HCT116 (cell line): ENCODE measurements at regions not wholly inside any gene's neighbourhood (a gene's known extent, or its start where the extent isn't known, plus 50 kb on each side); places are given as distances from the start of the nearest gene placed in this dataset.

Experiments used
- ATAC-seq: fragments of 200-7000 bp; cut with Tn5 transposase; 2 replicates; pipeline ENCODE4 v1.9.1; 2020; ENCODE audit warnings: mild to moderate bottlenecking, moderate library complexity
- BruUV-seq: library from RNA; stranded (reverse); fragments of 400-500 nt; replicated peaks from 2 replicates; lab custom pipeline; 2021; lab: Mats Ljungman, UMichigan
- CTCF ChIA-PET: fragments of 300-600 bp; sonication (Branson Sonifier 250); formaldehyde crosslinking; loops from one replicate; lab custom pipeline; 2021; ENCODE audit warnings: antibody characterized with exemption; lab: Charles Lee
- POLR2A ChIA-PET: fragments of 300-600, 350-600 bp; sonication (Branson Sonifier 250); formaldehyde crosslinking; loops from one replicate; lab custom pipeline; 2021; ENCODE audit warnings: antibody characterized with exemption; lab: Charles Lee
- RAD21 ChIA-PET, 2 experiments: fragments of 300-600 bp; sonication (Branson Sonifier 250); formaldehyde crosslinking; loops; one replicate each; lab custom pipeline; 2023; ENCODE audit warnings: low total read pairs in 2 of 2; ENCODE audit not compliant: uncharacterized antibody in 2 of 2, unreplicated experiment in 2 of 2, low non-redundant PET in 1 of 2; lab: Charles Lee
- DNase-seq: peaks from one replicate; pipeline ENCODE4 v3.0.0-alpha.2; 2010; ENCODE audit warnings: low read depth, low spot score
- H2AFZ ChIP-seq: fragments of 200-600 bp; shearing (Covaris generic), sonication (generic); 2 replicates; pipeline ENCODE4 v1.6.1; 2017; ENCODE audit warnings: low read depth, mixed run types, mixed read lengths, antibody characterized with exemption, low read length; ENCODE audit not compliant: poor library complexity, severe bottlenecking
- H3K27ac ChIP-seq: 2 replicates; pipeline ENCODE4 v1.5.1; 2012; ENCODE audit warnings: low read depth, low read length
- H3K27me3 ChIP-seq: fragments of 200-600 bp; sonication (generic); 2 replicates; pipeline ENCODE4 v1.6.1; 2016; ENCODE audit warnings: mixed run types, low read length, mixed read lengths; ENCODE audit not compliant: insufficient read depth
- H3K36me3 ChIP-seq, 2 experiments: fragments of 200-500 bp in 1 of 2; fragments of 200-600 bp in 1 of 2; sonication (Bioruptor generic) in 1 of 2; sonication (generic) in 1 of 2; 2 replicates each; pipeline versions ENCODE4 v1.5.1 to v1.6.1; 2014 to 2016; ENCODE audit warnings: low read length in 2 of 2, inconsistent platforms in 1 of 2, mixed read lengths in 1 of 2, mixed run types in 1 of 2; ENCODE audit not compliant: insufficient read depth in 2 of 2, control insufficient read depth in 1 of 2
- H3K4me1 ChIP-seq, 2 experiments: fragments of 200-600 bp in 1 of 2; sonication (generic) in 1 of 2; 2 replicates each; pipeline versions ENCODE4 v1.5.1 to v1.6.1; 2012 to 2017; ENCODE audit warnings: low read length in 2 of 2, inconsistent platforms in 1 of 2, mild to moderate bottlenecking in 1 of 2, mixed read lengths in 1 of 2, mixed run types in 1 of 2, moderate library complexity in 1 of 2; ENCODE audit not compliant: insufficient read depth in 2 of 2, control insufficient read depth in 1 of 2
- H3K4me2 ChIP-seq: fragments of 200-600 bp; sonication (generic); 2 replicates; pipeline ENCODE4 v1.6.1; 2017; ENCODE audit warnings: mixed run types, low read length, mixed read lengths
- H3K4me3 ChIP-seq, 2 experiments: fragments of 200-600 bp in 1 of 2; sonication (generic) in 1 of 2; replicated peaks in 1 of 2; 2 replicates each; pipeline ENCODE4 v1.5.1; 2011 to 2016; ENCODE audit warnings: low read length in 2 of 2, control low read depth in 1 of 2, low read depth in 1 of 2, mild to moderate bottlenecking in 1 of 2, mixed read lengths in 1 of 2, mixed run types in 1 of 2
- H3K79me2 ChIP-seq: fragments of 200-600 bp; sonication (generic); 2 replicates; pipeline ENCODE4 v1.6.1; 2017; ENCODE audit warnings: mild to moderate bottlenecking, mixed run types, low read length, moderate library complexity, mixed read lengths; ENCODE audit not compliant: insufficient read depth
- H3K9ac ChIP-seq: fragments of 200-600 bp; sonication (generic); 2 replicates; pipeline ENCODE4 v1.6.1; 2016; ENCODE audit warnings: low read length, mixed read lengths
- H3K9me2 ChIP-seq: fragments of 200-600 bp; sonication (generic), shearing (Covaris generic); 2 replicates; pipeline ENCODE4 v1.6.1; 2017; ENCODE audit warnings: mixed run types, mild to moderate bottlenecking, moderate library complexity; ENCODE audit not compliant: insufficient read depth
- H3K9me3 ChIP-seq, 2 experiments: fragments of 200-500 bp in 1 of 2; fragments of 200-600 bp in 1 of 2; sonication (Bioruptor generic) in 1 of 2; sonication (generic) in 1 of 2; 2 replicates each; pipeline ENCODE4 v1.6.1; 2014 to 2017; ENCODE audit warnings: low read length in 2 of 2, mixed read lengths in 2 of 2, inconsistent platforms in 1 of 2, low read depth in 1 of 2, mild to moderate bottlenecking in 1 of 2, mixed run types in 1 of 2, moderate library complexity in 1 of 2; ENCODE audit not compliant: control insufficient read depth in 1 of 2, insufficient read depth in 1 of 2
- H4K20me1 ChIP-seq: fragments of 200-600 bp; sonication (generic), shearing (Covaris generic); 2 replicates; pipeline ENCODE4 v1.6.1; 2017; ENCODE audit warnings: mixed run types, mild to moderate bottlenecking, moderate library complexity; ENCODE audit not compliant: insufficient read depth
- ATF3 ChIP-seq: IDR thresholded peaks from 2 replicates; pipeline ENCODE4 v1.6.1; 2012
- CTCF ChIP-seq, 3 experiments: fragments of 200-600 bp in 1 of 3; sonication (generic) in 1 of 3; IDR thresholded peaks in 2 of 3; conservative IDR thresholded peaks in 1 of 3; 2 replicates each; pipeline ENCODE4 v1.5.1; 2012 to 2017; ENCODE audit warnings: low read depth in 2 of 3, low read length in 2 of 3, antibody characterized with exemption in 1 of 3, borderline replicate concordance in 1 of 3, control low read depth in 1 of 3, mild to moderate bottlenecking in 1 of 3, mixed read lengths in 1 of 3, mixed run types in 1 of 3, moderate library complexity in 1 of 3; ENCODE audit not compliant: insufficient read depth in 1 of 3
- EGR1 ChIP-seq: IDR thresholded peaks from 2 replicates; pipeline ENCODE4 v1.6.1; 2012; ENCODE audit warnings: low read depth
- ELF1 ChIP-seq: IDR thresholded peaks from 2 replicates; pipeline ENCODE4 v1.6.1; 2012; ENCODE audit warnings: low read depth, borderline replicate concordance
- EZH2phosphoT487 ChIP-seq: fragments of 200-600 bp; IDR thresholded peaks from 2 replicates; pipeline ENCODE4 v1.6.1; 2018; ENCODE audit warnings: antibody characterized with exemption, borderline replicate concordance
- JUND ChIP-seq: IDR thresholded peaks from 2 replicates; pipeline ENCODE4 v1.6.1; 2012
- MAX ChIP-seq: IDR thresholded peaks from 2 replicates; pipeline ENCODE4 v1.6.1; 2012
- POLR2A ChIP-seq: IDR thresholded peaks from 2 replicates; pipeline ENCODE4 v1.7.0; 2011; ENCODE audit warnings: borderline replicate concordance; ENCODE audit not compliant: insufficient read depth, insufficient read length; ENCODE audit errors: extremely low read depth
- POLR2AphosphoS5 ChIP-seq: IDR thresholded peaks from 2 replicates; pipeline ENCODE4 v1.6.1; 2011; ENCODE audit warnings: mild to moderate bottlenecking, low read depth, low read length, moderate library complexity
- RAD21 ChIP-seq: IDR thresholded peaks from 2 replicates; pipeline ENCODE4 v1.6.1; 2012; ENCODE audit warnings: low read depth, mild to moderate bottlenecking
- REST ChIP-seq: IDR thresholded peaks from 2 replicates; pipeline ENCODE4 v1.6.1; 2012; ENCODE audit warnings: low read depth
- SIN3A ChIP-seq: IDR thresholded peaks from 2 replicates; pipeline ENCODE4 v1.6.1; 2012; ENCODE audit warnings: low read depth
- SRF ChIP-seq: IDR thresholded peaks from 2 replicates; pipeline ENCODE4 v1.6.1; 2012; ENCODE audit warnings: low read depth
- YY1 ChIP-seq: IDR thresholded peaks from 2 replicates; pipeline ENCODE4 v1.6.1; 2011; ENCODE audit warnings: low read length, low read depth, moderate library complexity, mild to moderate bottlenecking; ENCODE audit not compliant: insufficient replicate concordance; ENCODE audit errors: extremely low read depth
- ZNF274 ChIP-seq: fragments of 200-500 bp; sonication (Bioruptor generic); IDR thresholded peaks from 2 replicates; pipeline ENCODE4 v1.6.1; 2014; ENCODE audit warnings: mild to moderate bottlenecking, low read depth, low read length, inconsistent platforms
- intact Hi-C: fragments of 100-400 bp; cut with micrococcal nuclease; formaldehyde crosslinking; loops from 2 replicates; pipeline ENCODE4 v1.10.0; 2022

GRCh38 chr11:98842187-98842586 is 178.6 kb upstream of the CNTN5 start:
- no peak overlapping the region for H3K9ac ChIP-seq
- H3K27ac ChIP-seq = no peak overlapping the region
- intact Hi-C loops = no loop called here
- H2AFZ ChIP-seq = no peak overlapping the region
- TF ChIP-seq EZH2phosphoT487 = no peak
- TF ChIP-seq YY1 = no peak
- no peak for TF ChIP-seq ATF3
- no peak for TF ChIP-seq CTCF (IDR thresholded peaks at IDR 0.05 in 2 of 3, conservative IDR thresholded peaks at IDR 0.05 in 1 of 3; ENCODE audit: borderline replicate concordance in 1 of 3, insufficient read depth in 1 of 3, low read depth in 2 of 3, low read length in 2 of 3)
- no peak for TF ChIP-seq ELF1
- no peak for TF ChIP-seq EGR1
- no peak for TF ChIP-seq MAX
- TF ChIP-seq POLR2AphosphoS5 = no peak
- no peak for TF ChIP-seq JUND
- no peak for TF ChIP-seq ZNF274
- TF ChIP-seq SIN3A = no peak
- no peak for TF ChIP-seq POLR2A
- no peak for TF ChIP-seq REST
- TF ChIP-seq RAD21 = no peak
- no peak for TF ChIP-seq SRF
- TF ChIP-seq, all 23 proteins: peak for 0
- Histone ChIP-seq H3K9me3 (peaks cover 16 to 18% of the 10 kb centered on the region in 2 experiments), H4K20me1 (no peaks in the 10 kb centered on the region), H3K4me2 (no peak overlapping the region), H3K36me3 (no peaks in the 10 kb centered on the region), H3K27me3 (no peaks in the 10 kb centered on the region), H3K4me1 (no peaks in the 10 kb centered on the region), H3K4me3 (no peak overlapping the region), H3K79me2 (no peaks in the 10 kb centered on the region), H3K9me2 (no peaks in the 10 kb centered on the region)
- ChIA-PET CTCF (no interaction called here), POLR2A (no interaction called here), RAD21 (no interaction called here)
- DNase-seq = no peak
- no TSS peak for BruUV-seq
- ATAC-seq = no peak
